Frontal cortex (tissue), 3 donors: ENCODE measurements at regions not wholly inside any gene's neighbourhood (a gene's known extent, or its start where the extent isn't known, plus 50 kb on each side); places are given as distances from the start of the nearest gene placed in this dataset.

Experiments used
- DNase-seq, 2 donors: peaks; one replicate each; pipeline ENCODE4 v3.0.0; 2012; ENCODE audit warnings: low spot score in 2 of 2
- FAIRE-seq: peaks from 2 replicates; lab custom pipeline; 2012; peaks lifted over from hg19 to GRCh38; lab: Jason Lieb, UNC
- donor health status: control.
- donor health status: control.
- donor health status: control.

DNA sequence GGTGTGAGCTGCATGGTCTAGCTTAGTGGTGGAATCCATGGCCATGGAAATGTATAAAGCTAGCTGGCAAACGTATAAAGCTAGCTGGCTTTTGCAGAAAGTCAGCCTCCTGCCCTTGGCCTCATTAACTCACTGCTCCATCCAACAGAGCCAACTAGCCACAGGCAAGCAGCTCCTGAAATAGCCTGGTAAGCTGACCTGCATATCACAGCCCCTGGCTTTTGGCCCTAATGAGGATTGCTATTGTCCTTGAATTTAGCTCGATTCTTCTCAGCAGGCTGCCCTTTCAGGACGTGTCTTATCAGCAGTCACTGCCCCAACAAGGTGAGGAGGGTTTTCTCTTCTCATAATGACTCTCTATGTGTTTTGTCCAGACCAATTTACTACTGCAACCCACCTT, 446.8 kb downstream of the WDR72 start:
- FAIRE-seq (no peak), DNase-seq (no peak)

DNA sequence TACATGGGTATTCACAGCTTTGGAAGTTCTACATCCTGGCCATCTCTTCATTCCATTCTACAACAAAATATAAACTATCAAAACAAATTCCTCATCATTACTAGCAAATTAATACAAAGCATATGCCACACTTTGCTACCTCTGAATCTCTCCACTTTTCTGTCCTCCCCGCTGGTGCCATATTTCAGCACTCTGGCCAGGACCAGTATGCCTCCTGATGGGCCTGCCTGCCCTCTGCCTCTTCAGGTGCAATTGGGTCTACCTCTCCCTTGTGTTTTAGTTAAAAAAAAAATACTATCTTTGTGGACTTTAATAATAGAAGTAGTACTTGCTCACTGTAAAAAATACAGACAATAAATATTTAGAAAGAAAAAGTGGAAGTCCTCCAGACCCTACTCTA, 448.8 kb downstream of the WDR72 start:
- FAIRE-seq (no peak), DNase-seq (no peak)

DNA sequence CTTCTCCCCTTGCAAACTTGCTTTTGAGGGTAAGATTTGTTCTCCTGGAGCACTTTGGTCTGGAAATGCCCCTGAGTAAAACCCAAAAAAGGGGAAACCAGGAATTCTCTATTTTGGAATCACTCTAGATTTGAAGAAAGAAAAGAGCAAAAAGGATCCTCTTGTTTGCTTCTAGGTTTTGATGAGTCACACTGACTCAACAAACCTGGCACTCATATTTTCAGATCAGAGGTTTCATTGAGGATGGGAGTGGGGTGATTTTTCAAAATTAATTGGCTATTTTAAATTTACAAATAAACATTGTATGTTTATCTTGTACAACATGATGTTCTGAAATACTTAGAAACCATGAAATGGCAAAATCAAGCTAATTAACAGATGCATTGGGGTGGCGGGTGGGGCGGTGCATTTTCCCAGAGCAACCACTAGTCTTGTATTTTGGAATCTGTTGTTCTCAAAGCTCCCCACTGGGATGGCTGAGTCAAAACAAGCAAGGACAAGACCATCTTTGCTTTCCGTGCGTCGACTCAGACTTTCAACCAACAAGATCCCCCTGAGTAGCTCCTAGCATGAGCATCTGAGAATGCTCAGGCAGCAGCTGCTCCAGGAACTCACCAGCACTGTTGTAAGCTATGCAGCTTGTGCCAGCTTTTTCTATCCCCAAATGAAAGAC, 451.4 kb downstream of the WDR72 start:
- FAIRE-seq (no peak), DNase-seq (no peak)

DNA sequence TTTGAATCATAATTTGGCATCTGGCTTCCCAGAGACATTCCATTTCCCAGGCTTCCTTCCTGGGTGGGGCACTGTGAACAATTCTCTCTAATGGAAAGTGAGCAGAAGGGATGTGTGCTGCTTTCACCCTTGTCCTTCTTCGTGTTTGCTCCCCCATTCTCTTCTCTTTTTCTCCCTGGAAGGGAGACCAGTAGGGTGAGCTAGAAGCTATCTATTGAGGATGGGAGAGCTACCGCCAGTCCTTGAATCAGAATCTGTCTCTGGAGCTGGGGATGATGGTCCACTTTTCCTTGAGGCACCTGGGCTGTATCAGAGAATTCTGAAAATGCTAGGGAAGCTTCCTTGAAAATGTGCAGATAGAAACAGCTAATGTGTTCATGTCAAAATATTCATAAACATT, 453.9 kb downstream of the WDR72 start:
- FAIRE-seq (no peak), DNase-seq (no peak)

DNA sequence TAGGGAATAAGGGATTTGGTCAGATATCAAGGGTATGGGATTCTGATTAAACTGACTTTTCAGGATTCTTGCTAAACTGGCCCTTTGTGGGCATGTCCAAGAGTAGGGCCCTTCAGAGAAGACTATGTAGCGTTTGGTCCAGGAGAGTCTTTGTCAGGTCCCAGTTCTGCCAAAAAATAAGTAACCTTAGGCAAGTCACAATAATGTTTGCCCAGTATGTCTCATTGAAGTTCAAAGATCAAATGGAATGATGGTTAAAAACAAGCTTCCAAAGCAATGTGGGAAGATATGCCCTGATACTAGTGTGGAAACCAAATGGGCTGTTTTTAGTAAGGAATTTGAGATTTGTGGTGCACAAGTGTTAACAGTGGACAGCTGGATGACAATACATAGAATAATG, 454.4 kb downstream of the WDR72 start:
- FAIRE-seq: no peak
- no peak for DNase-seq

DNA sequence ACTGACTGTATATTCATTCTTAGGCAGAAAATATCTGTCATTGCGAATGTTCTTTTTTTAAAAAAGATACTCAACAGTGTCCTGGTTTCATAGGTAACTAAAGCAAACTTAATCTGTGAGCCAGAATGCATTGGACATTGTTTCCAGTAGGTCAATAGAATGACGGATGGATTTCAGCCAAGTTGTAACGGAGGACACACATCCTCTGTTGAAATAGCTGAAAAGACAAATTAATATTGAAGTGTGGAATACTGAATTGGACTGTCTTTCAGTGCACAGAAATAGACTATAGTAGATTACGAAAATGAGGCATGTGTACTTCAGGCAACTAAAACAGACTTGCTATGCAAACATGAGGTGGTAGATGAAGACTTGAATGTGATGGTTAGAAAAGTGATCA, 461.6 kb downstream of the WDR72 start:
- FAIRE-seq (no peak), DNase-seq (no peak)

DNA sequence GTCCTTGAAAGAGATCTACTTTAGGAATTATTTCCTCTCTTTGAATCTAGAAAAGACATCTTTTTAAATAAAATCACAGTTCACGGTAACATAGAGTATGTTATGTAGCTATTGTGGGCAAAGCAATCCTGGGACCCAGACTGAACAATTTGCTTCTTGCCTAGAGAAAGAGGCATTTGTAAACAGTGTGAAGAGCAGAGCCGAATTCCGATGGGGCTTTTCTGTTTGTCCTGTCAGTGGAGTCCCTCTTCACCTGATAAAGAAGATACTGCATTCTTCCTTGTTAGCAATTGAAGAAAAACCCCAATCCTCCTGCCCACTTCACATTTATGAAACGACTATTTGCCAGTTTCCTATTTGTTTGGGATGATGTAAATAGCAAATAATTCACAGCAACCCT, 462.9 kb downstream of the WDR72 start:
- FAIRE-seq (no peak), DNase-seq (no peak)

DNA sequence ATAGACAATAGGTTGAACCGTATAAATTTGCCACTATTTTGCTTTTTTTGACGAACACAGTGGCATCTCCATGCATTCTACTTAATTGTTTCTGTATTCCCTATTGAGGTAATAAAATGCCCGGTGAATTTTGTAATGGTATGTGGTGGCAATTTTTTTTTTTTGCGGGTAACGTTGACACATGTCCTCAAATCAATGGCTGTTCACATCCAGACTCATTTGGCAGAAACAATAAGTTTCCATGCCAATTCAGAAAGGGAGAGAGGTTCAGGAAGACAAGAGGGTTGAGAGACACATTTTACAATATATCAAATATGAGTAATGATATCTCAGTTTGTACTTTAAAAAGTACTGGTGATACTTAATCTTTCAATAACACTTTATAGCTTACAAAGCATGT, 463.9 kb downstream of the WDR72 start:
- FAIRE-seq (no peak), DNase-seq (no peak)

DNA sequence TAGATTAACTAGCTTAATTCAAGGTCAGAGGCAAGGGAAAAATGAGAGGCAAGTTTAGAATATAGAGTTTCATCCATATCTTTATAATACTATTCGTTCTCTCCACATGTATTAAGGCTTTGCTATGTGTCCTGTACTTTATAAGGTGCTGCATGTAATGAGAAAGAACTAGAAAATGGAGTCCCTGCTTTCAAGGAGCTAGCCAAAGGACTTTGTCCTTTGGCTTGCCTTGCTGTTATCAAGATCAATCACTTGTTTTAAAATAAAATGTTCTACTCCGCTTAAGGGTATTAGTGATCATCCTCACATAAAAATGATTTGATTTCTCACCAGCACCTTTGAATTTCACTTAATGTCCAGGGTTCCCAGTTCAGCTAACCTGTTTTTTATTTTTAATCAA, 470.9 kb downstream of the WDR72 start:
- DNase-seq (no peak), FAIRE-seq (no peak)

DNA sequence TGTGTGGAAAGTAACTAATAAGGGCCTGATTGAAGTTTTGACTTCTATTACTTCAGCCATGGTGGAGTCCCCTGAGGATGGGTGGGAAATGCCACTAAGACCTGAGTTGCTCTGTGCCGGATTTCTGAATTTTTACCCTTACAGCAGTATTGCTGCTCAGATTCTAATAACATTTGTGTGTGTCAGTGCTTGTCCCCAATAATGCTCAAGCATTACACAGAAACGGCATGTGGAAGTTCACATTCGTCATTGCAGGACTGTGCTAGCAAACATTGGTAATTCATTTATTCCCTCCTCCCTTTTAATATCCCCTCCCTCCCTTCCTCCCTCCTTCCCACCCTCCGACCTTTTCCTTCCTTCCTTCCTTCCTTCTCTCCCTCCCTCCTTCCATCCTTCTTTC, 484.5 kb upstream of the ONECUT1 start:
- DNase-seq: no peak
- FAIRE-seq: no peak

DNA sequence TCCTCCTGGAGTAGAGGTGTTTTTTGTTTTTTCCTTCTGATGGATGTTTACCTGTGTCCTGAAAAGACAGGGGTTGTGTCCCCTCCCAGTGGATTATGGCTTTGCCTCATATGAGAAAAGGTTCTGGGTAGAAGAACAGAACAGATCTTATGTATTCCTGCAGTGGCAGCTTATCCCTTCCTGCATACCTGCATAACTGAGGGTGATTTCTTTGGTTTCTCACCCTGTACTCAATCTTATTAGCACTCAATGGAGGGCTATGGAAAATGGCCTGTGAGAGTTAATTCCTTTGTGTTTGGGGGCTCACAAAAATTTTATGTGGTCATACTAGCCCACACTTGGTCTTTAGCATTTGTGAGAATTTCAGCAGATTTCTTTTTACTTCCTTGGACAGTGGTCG, 482.0 kb upstream of the ONECUT1 start:
- no peak for FAIRE-seq
- no peak for DNase-seq

DNA sequence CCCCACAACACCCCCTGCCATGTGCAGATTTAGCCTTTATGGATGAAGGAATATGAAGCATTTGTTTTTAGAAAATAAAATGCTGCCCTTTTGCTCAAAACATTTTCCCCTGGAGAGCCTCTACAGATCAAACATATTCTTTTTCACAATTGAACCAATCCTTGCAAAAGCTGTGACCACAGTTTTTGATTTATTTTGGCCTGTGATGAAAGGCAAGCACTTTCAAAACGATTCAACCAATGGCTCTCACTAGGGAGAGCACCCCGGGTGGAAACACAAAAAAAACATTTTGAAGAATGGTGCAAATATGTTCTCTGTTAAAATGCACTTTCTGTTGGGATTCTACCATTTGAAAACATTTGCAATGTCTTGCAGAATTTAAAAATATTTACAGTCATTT, 476.0 kb upstream of the ONECUT1 start:
- DNase-seq (no peak), FAIRE-seq (no peak)

DNA sequence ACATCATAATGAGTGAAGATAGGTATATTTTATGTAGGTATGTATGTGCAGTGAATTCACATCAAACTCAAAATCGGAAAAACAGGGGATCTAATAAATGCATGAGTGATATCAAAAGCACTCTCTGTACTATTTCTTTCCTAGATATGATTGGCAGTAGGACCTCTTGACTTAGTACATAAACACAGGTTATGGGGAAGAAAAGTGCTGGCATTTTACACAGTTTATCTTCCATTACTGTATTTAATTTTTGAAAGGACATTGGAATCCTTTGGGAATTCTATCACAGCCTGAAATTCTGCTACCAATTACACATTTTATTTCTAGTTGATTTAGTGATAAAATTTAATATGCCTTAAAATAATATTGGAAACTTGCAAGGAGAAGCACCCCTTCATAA, 470.5 kb upstream of the ONECUT1 start:
- FAIRE-seq: no peak
- no peak for DNase-seq

DNA sequence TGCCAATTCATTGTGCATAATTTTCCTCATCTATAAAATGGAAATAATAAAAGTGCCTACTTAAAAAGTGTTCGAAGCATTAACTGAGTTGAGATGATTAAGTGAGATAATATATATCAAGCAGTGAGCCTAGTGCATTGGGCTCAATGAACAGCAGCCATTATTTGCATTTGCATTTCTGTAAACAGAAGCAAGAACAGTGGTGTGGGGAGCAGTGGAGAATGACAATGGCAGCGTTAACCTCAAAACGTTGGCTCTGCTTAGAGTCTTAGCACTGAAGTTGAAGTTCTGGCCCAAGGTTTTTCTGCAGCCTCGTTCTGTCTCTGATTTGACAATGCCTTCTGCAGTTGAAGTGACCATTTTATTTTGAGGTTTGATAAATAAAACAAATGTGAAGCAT, 466.3 kb upstream of the ONECUT1 start:
- FAIRE-seq (no peak), DNase-seq (no peak)

DNA sequence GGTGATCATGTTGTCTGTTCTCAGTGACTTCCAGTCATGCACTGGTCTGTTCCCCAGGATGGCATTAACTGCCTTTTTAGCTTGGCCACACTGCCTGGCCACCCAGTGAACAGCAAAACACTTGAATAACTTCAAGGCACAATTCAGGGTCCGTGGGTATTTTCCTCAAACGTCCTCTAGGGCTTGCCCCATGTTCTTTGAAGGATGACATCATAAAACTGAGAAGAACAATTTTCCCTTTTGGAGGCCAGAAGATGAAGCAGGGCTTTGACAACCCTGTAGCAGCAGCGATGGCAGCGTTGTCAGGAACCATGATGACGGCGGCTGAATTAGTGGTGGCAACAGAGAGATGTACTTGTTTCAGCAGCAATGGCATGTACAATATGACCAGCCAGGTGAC, 465.9 kb upstream of the ONECUT1 start:
- no peak for FAIRE-seq
- no peak for DNase-seq

DNA sequence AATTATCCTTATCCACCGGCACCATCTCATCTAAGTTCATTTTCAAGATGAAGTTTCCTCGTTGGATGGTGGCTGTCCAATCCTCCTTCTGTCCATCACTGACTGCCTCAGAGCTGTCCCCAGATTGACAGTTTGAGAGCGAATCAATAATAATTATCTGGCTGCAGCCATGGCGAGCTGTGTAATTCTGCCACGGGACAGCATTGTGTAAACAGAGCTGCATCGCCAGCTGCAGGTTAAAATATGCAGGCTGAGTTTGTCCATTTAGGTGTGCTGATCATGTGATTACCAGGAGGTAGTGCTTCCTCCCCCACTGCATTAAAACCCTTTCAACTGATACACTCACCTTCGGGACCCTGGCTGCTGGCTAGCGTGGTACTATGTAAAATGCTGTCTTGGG, 461.9 kb upstream of the ONECUT1 start:
- FAIRE-seq: no peak
- DNase-seq: no peak

DNA sequence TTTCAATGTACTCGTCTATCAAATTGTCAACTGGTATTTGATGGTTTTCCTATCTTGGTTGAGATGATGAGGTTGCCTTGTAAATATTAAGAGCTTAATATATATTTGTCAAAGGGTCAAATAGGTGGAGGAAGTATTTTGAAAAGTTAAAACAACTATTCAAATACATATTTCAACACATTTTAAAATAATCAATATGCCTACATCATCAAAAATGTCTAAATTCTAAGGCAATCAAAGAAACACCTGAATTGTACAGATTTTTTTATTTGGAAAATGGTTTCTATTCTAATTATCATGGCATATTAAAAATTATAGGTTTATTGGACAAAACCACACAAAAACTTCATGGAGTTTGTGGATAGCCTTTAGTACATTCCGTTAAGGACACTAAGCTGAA, 461.4 kb upstream of the ONECUT1 start:
- no peak for DNase-seq
- no peak for FAIRE-seq

DNA sequence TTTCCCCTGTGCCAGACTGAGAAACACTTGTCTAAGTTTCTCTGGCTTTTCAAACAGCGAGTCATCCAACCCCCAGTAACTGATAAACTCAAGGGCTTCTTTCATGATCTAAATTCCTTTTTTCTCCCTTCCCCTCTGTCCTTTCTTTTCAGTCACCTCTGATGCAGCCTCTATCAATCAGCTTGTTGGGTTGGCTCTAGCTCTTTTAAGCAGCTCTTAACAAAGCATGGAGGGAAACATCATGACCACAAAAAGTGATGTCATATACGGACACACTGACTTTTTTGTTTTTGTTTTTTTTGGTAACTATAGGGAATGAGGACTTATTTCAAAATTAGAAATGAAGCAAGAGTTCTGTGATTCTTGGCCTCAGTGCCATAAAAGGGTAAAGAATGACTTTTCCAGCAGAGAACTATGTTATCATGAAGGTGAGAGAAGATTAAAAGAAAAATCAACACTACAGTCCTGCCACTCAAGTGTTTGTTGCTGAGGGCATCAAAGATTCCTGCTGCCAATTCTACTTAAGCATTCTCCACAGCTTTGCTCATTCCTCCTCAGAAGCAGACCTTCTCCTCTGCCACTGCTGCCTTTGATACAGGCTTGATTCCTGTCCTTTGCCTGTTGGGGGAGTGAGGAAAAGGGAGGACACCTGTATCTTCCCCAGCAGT, 457.0 kb upstream of the ONECUT1 start:
- DNase-seq (no peak), FAIRE-seq (no peak)

DNA sequence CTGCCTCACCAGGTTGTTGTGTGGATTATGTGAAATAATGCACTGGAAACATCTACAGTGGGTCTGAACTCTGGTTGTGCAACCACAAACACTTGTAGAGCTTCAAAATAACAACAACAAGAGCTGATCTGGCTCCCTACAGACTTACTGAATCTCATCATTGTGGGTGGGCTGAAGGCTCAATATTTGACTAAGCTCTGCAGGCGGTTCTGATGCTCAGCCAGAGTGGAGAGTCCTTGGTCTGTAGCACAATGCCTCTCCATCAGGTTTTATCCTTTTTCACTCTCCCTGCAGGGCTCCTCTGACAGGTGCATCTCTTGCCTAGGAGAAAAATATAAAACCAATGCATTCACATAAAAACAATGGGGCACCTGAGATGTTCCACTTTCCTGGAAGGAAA, 456.3 kb upstream of the ONECUT1 start:
- DNase-seq (no peak), FAIRE-seq (no peak)

DNA sequence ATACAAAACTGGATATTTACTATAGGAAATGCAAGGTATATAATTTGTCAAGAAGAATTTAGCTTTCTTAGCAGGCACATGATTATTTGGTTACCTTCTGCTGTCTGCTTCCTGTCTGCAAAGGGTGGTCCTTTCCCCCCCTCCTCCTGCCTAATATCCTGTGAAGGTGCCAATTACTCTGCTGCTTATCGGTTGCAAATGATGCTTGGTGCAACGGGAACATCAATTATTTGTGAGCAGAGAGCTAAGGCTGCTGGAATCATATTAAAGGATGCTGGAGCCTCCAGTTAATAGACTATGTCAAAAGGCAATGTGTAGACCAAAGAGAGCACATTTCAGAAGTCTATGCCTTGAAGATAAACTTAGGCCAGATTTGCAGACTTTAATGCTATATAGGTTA, 443.7 kb upstream of the ONECUT1 start:
- DNase-seq: no peak
- no peak for FAIRE-seq

DNA sequence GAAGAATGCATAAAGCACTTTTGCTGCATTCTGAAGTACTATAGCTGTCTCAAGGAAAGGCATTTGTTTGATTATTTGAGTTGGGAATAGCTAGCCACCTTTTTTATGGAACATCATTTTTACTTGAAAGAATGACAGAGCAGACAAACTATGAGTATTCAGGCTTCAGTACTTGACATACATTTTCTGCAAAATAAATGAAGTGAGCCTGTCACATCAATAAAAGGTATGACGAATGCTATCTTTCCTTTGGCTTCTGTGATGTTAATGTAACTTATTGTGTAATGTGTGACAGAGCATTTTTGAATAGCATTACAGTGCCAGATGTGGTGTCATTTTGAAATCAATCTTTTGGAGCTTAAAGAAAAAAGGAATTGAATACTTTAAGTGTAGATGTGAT, 440.3 kb upstream of the ONECUT1 start:
- FAIRE-seq (no peak), DNase-seq (no peak)

DNA sequence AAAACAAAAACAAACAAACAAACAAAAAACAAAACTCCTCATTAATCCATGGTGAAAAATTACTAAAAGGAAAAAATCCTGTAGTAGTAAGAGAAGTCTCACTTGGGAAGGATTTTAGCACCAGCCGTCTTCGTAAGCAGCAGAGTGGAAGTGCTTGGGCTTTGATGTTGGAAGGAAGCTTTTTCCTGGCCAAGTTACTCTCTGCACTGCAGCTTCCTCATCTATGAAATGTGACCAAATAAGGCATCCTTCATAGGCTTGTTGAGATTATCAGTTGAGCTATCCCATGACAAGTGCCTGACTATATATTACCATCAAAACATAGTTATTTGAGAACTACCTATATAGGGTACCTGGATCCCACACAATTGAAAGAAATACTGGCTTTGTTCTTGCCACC, 436.4 kb upstream of the ONECUT1 start:
- FAIRE-seq: no peak
- DNase-seq: no peak
